ENCODE measurements at regions not wholly inside any gene's neighbourhood (a gene's known extent, or its start where the extent isn't known, plus 50 kb on each side); places are given as distances from the start of the nearest gene placed in this dataset.

- DNase-seq (ENCODE audit: low read depth, low spot score) = no peak
- peaks cover 18% of the 10 kb centered on the region for H3K4me1 ChIP-seq (ENCODE audit: control insufficient read depth, insufficient read depth, low read length)
- H3K79me2 ChIP-seq (ENCODE audit: control insufficient read depth, insufficient read depth, low read length) = no peaks in the 10 kb centered on the region
- WGBS (ENCODE audit: insufficient coverage, insufficient replicate concordance, low lambda C conversion rate, missing lambda C conversion rate) = 75% methylated on average over 12 of the region's 14 CpGs
- no peaks in the 10 kb centered on the region for H3K36me3 ChIP-seq (ENCODE audit: control insufficient read depth in 2 of 2, insufficient read depth in 2 of 2, low read length in 1 of 2)
- H3K9ac ChIP-seq (ENCODE audit: control insufficient read depth, insufficient read depth, low read length) = no peak overlapping the region
- BruUV-seq (replicated peaks) = no TSS peak
- intact Hi-C loops (cut with micrococcal nuclease; ENCODE audit: unreplicated experiment) = loop anchor here (10.0 kb wide), 1 partner anchor 252 kb away; no protein-coding TSS in a partner anchor
- POLR2A ChIA-PET = no interaction called here
- TF ChIP-seq DPF2 (IDR thresholded peaks at IDR 0.05) = no peak
- no peak for TF ChIP-seq MEF2B (IDR thresholded peaks at IDR 0.05; ENCODE audit: partially characterized antibody, poor library complexity, severe bottlenecking)
- TF ChIP-seq WRNIP1 (IDR thresholded peaks at IDR 0.05; ENCODE audit: borderline replicate concordance, low read depth, low read length) = no peak
- peak in 1 of 2 experiments; percentile 13; a peak in 1 of 3 replicates for TF ChIP-seq EGR1 (IDR thresholded peaks at IDR 0.05; ENCODE audit: borderline replicate concordance in 1 of 2, low read depth in 2 of 2, low read length in 2 of 2)
- TF ChIP-seq RBBP5 (conservative IDR thresholded peaks at IDR 0.05) = no peak
- TF ChIP-seq E2F4 (IDR thresholded peaks at IDR 0.05; ENCODE audit: low read depth, low read length) = no peak
- no peak for TF ChIP-seq ZNF207 (IDR thresholded peaks at IDR 0.05; ENCODE audit: borderline replicate concordance)
- TF ChIP-seq SREBF1 (IDR thresholded peaks at IDR 0.05; ENCODE audit: low read length) = no peak
- TF ChIP-seq PAX5 (IDR thresholded peaks at IDR 0.05; ENCODE audit: borderline replicate concordance, low read depth, low read length) = peak; percentile 43; the same call in 1 of the 2 replicates
- 0 out of 4 replicates have a peak, but pooled peaks of 1 of the 2 experiments have one; percentile 22 for TF ChIP-seq IKZF2 (IDR thresholded peaks at IDR 0.05)
- no peak for TF ChIP-seq TCF3 (IDR thresholded peaks at IDR 0.05; ENCODE audit: borderline replicate concordance, insufficient read depth, low read depth, low read length)
- peak; percentile 38; the same call in 1 of the 2 replicates for TF ChIP-seq RUNX3 (IDR thresholded peaks at IDR 0.05; ENCODE audit: low read length)
- TF ChIP-seq, protein P1, sequence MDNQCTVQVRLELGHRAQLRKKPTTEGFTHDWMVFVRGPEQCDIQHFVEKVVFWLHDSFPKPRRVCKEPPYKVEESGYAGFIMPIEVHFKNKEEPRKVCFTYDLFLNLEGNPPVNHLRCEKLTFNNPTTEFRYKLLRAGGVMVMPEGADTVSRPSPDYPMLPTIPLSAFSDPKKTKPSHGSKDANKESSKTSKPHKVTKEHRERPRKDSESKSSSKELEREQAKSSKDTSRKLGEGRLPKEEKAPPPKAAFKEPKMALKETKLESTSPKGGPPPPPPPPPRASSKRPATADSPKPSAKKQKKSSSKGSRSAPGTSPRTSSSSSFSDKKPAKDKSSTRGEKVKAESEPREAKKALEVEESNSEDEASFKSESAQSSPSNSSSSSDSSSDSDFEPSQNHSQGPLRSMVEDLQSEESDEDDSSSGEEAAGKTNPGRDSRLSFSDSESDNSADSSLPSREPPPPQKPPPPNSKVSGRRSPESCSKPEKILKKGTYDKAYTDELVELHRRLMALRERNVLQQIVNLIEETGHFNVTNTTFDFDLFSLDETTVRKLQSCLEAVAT (IDR thresholded peaks at IDR 0.05) = peak; percentile 81
- TF ChIP-seq HDGF (IDR thresholded peaks at IDR 0.05) = peak; percentile 60; the same call in 1 of the 2 replicates
- peak; percentile 44; the same call in 1 of the 2 replicates for TF ChIP-seq ATF7 (IDR thresholded peaks at IDR 0.05; ENCODE audit: low read depth)
- ATAC-seq = no peak
- no peaks in the 10 kb centered on the region; the same call in 2 of the 3 replicates for H3K9me3 ChIP-seq (replicated peaks; ENCODE audit: control insufficient read depth, insufficient read depth, low read length)
- H3K27ac ChIP-seq (ENCODE audit: control insufficient read depth, insufficient read depth) = no peak overlapping the region
- RAD21 ChIA-PET (ENCODE audit: unreplicated experiment) = no interaction called here
- in situ Hi-C loops (cut with MboI) = no loop called here
- H2AFZ ChIP-seq (ENCODE audit: control insufficient read depth, low read depth, low read length) = no peak overlapping the region
- CTCF ChIA-PET = no interaction called here
- no peak for FAIRE-seq
- H3K27me3 ChIP-seq (replicated peaks in 1 of 2; ENCODE audit: control insufficient read depth in 2 of 2, insufficient read depth in 2 of 2, low read length in 1 of 2) = no peaks in the 10 kb centered on the region
- H3K4me2 ChIP-seq (ENCODE audit: control insufficient read depth, insufficient read depth) = no peak overlapping the region
- no peak overlapping the region for H3K4me3 ChIP-seq
- SMC1A ChIA-PET (ENCODE audit: uncharacterized antibody, unreplicated experiment) = no interaction called here
- no peaks in the 10 kb centered on the region for H4K20me1 ChIP-seq (ENCODE audit: control insufficient read depth, insufficient read depth)
Measured at GRCh38 chr16:73286346-73287267, 238.7 kb upstream of the ZFHX3 start.
